NCI-H345 treated with DMSO at 0.1 percent for 48 hours (cell line): ENCODE measurements at regions not wholly inside any gene's neighbourhood (a gene's known extent, or its start where the extent isn't known, plus 50 kb on each side); places are given as distances from the start of the nearest gene placed in this dataset.
A peak's percentile ranks its signal among the peaks of the same experiment; 100 is the strongest.
"Not testable (repeated sequence)": the region's sequence is repeated elsewhere in the genome, so short reads cannot be mapped to it uniquely, and the experiment has no call there.

Source experiments
- DNase-seq: peaks from one replicate; lab custom pipeline; 2025; ENCODE audit not compliant: unreplicated experiment; lab: John Stamatoyannopoulos, UW

DNA sequence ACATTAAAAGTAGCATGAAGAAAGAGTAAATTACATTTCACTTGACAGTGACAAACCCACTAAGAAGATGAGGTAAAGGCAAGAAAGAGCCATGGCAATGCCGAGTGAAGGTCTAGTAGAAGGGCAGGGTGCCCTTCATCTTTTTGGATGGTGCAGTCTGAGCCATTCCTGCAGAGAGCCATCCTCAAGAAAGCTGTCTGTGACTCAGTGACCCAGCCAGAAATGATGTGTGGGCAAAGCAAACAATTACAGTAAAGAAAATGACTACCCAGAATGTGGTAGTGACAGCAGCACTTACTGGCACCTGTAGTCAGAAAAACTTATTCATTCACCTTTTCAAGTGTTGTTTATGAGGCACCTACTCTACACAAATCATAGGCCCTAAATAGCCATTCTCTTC is 281.7 kb downstream of the DUSP6 start:
- DNase-seq = no peak

- DNase-seq = no peak
Measured at GRCh38 chr12:89069431-89069830, 282.9 kb downstream of the DUSP6 start.

DNA sequence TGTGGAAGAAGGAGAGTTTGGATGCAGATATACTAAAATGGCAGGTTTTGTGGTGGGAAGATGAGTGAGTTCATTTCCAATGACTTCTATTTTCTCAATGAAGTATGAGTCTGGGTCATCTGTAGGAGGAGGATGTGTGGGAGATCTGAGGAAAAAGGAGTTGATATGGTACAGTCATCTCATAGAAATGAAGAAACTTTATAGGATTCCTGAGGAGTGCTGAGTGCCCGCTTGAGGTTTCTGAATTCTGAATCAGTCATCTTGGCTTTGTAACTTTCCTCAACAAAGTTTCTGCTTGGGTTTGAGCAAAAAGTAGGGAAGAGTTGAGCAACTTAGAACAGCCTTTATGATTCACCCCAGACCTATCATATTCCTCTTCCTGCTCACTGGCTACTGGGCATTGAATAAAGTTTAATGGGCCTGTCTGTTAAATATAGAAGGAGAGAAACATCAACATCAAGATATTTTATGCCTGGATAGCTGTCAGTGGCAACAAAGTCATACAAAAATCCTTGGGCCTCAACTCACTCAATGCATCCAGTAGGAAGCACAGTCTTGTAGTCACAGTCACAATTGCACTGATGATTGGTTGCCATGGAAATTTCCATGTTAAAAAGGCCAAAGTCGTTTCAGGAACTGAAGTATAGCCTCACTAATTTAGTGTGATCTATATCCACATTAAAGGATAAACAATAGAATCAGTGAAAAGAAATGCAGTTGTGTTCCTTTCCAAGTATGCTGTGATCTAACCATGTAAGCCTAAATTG is 284.7 kb downstream of the DUSP6 start:
- DNase-seq = no peak

- DNase-seq = no peak
Measured at GRCh38 chr12:89064780-89065179, 287.5 kb downstream of the DUSP6 start.

DNA sequence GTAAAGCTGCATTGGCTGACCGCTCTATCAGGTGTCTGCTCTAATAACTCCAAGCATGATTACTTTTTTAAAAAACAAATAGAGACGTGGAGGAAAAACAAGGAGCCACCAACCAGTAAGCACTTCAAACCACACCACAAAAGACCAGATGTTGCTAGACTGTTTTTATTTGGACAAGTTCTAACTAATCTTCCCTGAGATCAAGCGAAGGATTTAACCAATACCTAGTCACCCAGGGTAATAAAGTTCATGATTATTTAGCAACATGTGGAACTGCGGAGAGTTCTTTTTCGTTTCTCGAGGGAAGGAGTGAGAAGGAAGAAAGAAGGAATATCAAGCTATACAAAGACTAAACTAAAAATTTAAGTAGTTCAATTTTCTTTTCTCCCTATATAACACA is 288.1 kb downstream of the DUSP6 start:
- DNase-seq = no peak

- DNase-seq = no peak
Measured at GRCh38 chr12:89062996-89063395, 289.3 kb downstream of the DUSP6 start.

DNA sequence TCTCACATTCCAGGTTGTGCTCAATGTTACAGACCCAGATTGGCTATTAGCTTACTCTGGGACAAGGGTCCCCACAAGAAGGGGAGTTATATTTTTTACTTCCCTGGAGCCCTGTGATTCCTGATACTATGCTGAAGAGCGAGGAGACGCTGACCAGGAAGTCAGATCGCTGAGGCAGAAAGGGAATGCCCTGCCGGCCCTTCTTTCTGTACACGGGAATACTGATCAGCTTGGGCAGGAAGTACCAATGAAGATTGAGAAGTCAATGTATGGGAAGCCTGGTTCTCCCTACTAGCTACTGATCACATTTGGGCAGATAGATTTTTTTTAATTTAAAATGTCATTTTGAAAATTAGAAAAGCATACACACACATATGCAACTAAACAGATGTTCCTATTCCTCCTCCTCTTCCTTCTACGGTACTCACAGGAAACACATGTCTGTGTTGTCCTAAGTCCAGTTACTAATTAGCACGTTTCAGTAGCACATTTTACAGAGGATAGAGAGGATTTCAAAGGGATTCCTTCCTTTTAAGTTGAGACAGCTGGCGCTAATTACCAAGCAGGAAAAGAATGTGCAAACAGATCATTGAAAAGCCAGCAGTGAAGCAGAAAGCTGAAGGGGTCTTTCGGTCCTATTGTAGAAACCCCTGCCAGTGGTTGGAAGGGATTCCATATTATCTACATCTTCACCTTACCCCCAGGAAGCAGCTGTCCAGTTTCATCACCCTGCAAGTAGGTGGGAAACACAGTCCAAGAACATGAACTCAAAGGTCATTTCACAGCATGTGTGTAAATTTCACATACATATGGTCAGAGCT is 292.4 kb downstream of the DUSP6 start:
- no peak for DNase-seq

GRCh38 chr12:89059056-89059455 is 293.2 kb downstream of the DUSP6 start:
- no peak for DNase-seq

- DNase-seq = no peak
Measured at GRCh38 chr12:89058402-89058801, 293.9 kb downstream of the DUSP6 start.

DNA sequence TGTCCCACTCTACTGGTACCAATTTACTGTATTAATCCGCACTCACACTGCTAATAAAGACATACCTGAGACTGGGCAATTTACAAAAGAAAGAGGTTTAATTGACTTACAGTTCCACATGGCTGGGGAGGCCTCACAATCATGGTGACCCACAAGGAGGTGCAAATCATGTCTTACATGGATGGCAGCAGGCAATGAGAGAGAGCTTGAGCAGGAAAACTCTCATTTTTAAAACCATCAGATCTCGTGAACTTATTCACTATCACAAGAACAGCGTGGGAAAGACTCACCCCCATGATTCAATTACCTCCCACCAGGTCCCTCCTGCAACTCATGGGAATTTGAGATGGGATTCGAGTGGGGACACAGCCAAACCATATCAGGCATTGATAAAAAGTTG is 298.5 kb downstream of the DUSP6 start:
- not testable (repeated sequence) for DNase-seq

DNA sequence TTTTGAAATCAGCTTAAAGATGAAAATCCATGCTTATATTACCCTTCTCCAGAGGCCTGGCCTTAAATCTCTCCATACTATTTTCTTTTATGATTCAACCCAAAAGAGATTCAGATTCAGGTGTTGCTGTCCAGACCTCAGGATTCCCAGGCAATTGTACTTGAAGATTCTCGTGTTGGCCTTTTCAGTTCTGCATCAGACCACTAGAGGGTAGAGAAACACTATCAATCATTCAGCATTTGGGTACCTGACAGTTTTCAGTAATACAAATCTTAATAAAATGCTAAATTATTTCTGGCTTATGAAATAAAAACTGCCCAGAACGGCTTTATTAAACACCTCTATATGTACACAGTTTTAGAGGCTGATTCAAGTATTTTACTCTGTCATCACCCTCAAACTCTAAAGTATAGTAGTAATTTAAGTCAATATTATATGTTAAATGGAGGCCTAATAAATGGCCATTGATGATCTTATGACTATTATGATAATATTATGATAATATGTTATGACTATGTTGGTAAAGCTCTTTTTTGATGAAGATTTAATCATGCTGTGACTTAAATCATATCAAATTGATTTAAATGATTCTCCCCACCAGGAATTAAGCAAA is 301.1 kb downstream of the DUSP6 start:
- DNase-seq = peak; percentile 27

- no peak for DNase-seq
Measured at GRCh38 chr12:89047856-89048418, 304.4 kb downstream of the DUSP6 start.

DNA sequence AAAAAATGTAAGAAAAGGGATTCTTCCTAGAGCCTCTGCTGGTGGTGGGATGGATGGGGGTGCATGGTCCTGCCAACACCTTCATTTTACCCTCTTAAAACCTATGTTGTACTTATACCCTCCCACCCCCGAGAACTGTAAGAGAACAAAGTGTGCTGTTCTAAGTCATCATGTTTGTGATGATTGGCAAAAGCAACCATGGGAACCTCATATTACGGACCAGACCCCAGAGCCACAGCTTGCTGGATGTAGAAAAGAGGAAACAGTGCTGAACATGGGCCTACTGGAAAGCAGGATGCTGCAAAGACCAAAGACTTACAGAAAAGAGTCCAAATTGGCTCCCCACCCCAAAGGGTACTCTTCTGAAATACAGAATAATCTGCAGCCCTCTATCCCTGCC is 311.2 kb downstream of the DUSP6 start:
- DNase-seq = no peak

GRCh38 chr12:89040146-89040964 is 311.9 kb downstream of the DUSP6 start:
- DNase-seq = no peak

DNA sequence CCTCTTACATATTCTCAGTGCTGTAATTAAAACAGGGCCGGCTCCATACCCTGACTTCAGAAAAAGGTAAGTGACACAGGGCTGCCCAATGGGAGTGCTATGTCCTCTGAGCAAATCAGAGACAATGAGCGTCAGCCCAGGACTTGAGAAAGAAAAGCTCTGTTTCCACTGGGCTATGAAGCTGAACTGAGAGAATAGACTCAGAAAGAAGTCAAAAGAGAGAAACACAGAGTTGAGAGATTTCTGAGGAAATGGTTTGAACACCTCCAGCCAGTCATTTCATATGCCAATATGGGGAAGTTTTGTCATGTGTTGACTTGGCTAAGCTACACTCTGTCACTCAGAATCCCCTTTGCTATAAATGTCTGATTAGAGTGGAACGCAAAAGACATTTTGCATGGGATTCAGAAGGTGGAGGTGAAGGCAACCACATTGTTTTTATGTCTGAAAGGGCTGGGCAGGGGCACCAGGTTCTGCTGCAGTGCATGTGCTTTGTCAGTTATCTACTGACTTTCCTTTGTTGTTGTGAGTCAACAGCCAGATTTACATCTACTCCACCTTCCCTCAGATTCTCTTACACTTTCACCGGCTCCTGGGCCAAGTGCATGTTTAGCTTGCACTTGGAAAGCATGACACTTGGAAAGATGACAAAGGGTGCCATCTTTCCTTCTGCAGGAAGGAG is 313.3 kb downstream of the DUSP6 start:
- DNase-seq = no peak

DNA sequence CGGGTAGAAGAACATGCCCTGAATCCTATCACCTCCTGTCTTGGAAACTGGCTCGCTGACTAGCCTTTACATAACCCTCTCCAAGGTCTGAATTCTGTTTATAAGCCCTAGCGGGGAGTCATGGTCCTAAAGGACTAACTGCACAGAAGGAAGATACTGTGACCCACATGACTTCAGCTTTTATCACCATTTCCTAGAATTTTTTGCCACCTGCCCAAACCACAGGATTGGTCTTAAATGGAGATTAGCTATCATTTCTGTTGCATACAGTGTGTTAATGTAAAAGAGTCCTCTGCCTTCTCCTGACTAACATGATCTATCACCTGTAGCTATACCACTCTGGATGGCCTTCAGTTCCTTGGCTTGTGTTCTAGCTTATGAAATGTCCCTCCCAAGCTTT is 319.2 kb downstream of the DUSP6 start:
- no peak for DNase-seq

- no peak for DNase-seq
Measured at GRCh38 chr12:89029961-89030360, 322.3 kb downstream of the DUSP6 start.

- DNase-seq = no peak
Measured at GRCh38 chr12:89024580-89024979, 327.7 kb downstream of the DUSP6 start.

- DNase-seq = no peak
Measured at GRCh38 chr12:89023936-89024335, 328.4 kb downstream of the DUSP6 start.

GRCh38 chr12:89020689-89021088 is 331.6 kb downstream of the DUSP6 start:
- DNase-seq = no peak
